Suprapubic skin (tissue), 4 donors: ENCODE measurements at regions not wholly inside any gene's neighbourhood (a gene's known extent, or its start where the extent isn't known, plus 50 kb on each side); places are given as distances from the start of the nearest gene placed in this dataset.

ENCODE experiments used
- EP300 ChIP-seq: sonication (generic); formaldehyde crosslinking; IDR thresholded peaks from one replicate; pipeline ENCODE4 v1.6.1; 2017; ENCODE audit warnings: antibody characterized with exemption
- POLR2A ChIP-seq, 2 donors: fragments of 450-650 bp; IDR thresholded peaks; one replicate each; pipeline ENCODE4 v1.6.1; 2017; ENCODE audit warnings: antibody characterized with exemption in 2 of 2, mild to moderate bottlenecking in 2 of 2, moderate library complexity in 2 of 2
- POLR2AphosphoS5 ChIP-seq, 3 donors: sonication (generic); formaldehyde crosslinking; IDR thresholded peaks; one replicate each; pipeline ENCODE4 v1.6.1; 2017; ENCODE audit warnings: antibody characterized with exemption in 3 of 3
- TF ChIP-seq, protein P1 (sequence below), 2 donors: fragments of 200-600 bp in 1 of 2; fragments of 450-650 bp in 1 of 2; sonication (generic) in 1 of 2; IDR thresholded peaks; one replicate each; pipeline ENCODE4 v1.5.1; 2016 to 2019; ENCODE audit warnings: antibody characterized with exemption in 2 of 2, mild to moderate bottlenecking in 1 of 2, moderate library complexity in 1 of 2

DNA sequence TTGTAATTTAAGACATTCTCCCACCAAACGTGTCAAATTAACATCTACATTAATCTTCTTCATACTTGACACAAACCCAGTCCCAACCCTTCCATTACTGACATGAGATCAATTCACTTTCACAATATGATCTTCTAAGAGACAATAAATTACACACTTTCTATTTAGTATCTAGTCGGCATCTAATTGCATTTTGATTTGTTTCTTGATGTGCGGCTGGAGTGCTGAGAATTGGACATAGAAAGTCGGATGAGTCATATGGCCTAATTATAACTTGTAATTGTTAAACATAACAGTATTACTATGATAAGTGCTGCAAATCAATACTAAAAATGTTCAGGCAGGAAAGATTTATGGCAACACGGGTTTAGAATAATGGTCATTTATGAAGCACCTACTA lies 78.4 kb upstream of the RORA start:
- TF ChIP-seq, protein P1, sequence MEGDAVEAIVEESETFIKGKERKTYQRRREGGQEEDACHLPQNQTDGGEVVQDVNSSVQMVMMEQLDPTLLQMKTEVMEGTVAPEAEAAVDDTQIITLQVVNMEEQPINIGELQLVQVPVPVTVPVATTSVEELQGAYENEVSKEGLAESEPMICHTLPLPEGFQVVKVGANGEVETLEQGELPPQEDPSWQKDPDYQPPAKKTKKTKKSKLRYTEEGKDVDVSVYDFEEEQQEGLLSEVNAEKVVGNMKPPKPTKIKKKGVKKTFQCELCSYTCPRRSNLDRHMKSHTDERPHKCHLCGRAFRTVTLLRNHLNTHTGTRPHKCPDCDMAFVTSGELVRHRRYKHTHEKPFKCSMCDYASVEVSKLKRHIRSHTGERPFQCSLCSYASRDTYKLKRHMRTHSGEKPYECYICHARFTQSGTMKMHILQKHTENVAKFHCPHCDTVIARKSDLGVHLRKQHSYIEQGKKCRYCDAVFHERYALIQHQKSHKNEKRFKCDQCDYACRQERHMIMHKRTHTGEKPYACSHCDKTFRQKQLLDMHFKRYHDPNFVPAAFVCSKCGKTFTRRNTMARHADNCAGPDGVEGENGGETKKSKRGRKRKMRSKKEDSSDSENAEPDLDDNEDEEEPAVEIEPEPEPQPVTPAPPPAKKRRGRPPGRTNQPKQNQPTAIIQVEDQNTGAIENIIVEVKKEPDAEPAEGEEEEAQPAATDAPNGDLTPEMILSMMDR (IDR thresholded peaks at IDR 0.05), result no peak
- TF ChIP-seq POLR2AphosphoS5 (IDR thresholded peaks at IDR 0.05), result no peak
- no peak for TF ChIP-seq POLR2A (IDR thresholded peaks at IDR 0.05)
- no peak for TF ChIP-seq EP300
